ENCODE measurements at regions not wholly inside any gene's neighbourhood (a gene's known extent, or its start where the extent isn't known, plus 50 kb on each side); places are given as distances from the start of the nearest gene placed in this dataset.
"Not testable (repeated sequence)": the region's sequence is repeated elsewhere in the genome, so short reads cannot be mapped to it uniquely, and the experiment has no call there.

DNA sequence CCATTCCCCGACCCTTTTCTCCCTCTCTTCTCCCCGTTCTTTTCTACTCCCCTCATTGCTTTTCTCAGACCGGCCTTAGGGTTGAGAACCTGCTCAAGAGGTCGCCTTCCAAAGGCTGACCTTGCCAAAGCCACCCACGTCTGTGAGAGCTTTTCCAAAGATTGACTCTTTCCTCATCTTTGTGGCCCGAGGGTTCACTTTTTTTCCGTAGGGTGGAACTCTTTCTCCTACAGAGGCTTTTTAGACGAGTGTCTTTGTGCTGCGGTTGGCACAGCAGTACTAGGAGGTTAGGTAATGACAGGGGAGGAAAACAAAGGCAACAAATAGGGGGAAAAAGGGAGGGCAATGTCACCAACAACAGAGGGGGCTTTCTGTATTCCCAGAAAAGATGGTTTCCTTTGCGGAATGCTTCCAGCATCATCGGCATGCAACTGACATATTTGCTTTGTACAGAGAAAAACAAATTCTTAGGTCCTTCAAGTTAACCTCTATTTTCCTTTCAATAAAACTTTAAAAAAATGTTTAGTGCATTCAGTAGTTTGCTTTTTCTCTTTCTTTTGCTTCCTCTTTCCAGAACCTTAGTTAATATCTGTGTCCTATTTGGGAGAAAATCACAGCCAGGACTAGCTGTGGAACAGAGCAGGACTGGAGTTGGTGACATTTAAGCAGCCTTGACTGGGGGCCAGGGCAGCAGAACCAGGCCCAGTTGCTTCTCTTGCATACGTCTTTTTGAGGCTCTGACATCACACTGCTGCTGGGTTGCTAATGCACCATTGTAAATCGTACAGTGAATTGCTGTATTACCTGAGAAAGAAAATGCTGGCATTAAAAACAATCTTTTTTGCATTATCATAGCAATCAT lies 188.1 kb upstream of the FANCL start:
- DNase-seq (ENCODE audit: low read depth) = no peak

- peak; percentile 3 for DNase-seq (ENCODE audit: low read depth)
Observed at GRCh38 chr2:58428096-58429013, 187.2 kb upstream of the FANCL start.

- DNase-seq (ENCODE audit: low read depth) = peak; percentile 24
Observed at GRCh38 chr2:58427572-58428095, 186.5 kb upstream of the FANCL start.

DNA sequence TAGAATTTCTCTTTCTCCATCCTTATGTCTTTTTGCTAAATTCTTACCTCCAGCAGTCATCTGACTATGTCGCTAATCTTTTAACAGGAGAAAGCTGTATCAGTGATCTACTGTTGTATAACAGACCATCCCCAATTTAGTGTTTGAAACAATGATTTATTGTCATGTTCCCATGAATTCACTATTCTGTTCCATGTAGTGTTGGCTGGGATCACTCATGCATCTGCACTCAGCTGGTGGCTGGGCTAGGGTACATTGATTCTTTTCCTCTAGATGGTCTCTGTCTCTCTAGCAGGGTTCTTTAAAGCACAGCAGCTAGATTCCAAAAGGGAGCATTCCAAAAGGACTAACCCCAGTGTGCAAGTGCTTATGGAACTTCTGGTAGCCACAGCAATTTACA lies 184.2 kb upstream of the FANCL start:
- DNase-seq (ENCODE audit: low read depth) = no peak

GRCh38 chr2:58419983-58420382 lies 178.9 kb upstream of the FANCL start:
- no peak for DNase-seq (ENCODE audit: low read depth)

- no peak for DNase-seq (ENCODE audit: low read depth)
Observed at GRCh38 chr2:58416696-58417095, 175.6 kb upstream of the FANCL start.

DNA sequence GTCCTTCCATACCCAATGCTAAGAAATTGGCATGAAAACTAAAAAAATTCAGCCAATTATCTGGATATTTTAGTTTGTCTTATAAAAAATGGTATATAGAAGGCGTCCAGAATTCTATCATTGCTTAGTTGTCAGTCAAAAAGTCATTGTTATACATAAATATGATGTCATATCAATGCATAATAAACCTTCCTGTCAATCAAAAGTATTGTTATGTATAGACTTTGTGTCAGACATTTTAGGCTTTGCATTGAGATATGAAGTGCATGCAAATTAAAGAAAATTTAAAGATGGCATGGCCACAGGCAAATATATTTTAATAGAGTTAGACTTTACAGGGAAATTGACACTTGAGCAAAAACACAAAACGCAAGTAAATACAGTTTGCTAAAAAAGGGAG lies 173.4 kb upstream of the FANCL start:
- no peak for DNase-seq (ENCODE audit: low read depth)

DNA sequence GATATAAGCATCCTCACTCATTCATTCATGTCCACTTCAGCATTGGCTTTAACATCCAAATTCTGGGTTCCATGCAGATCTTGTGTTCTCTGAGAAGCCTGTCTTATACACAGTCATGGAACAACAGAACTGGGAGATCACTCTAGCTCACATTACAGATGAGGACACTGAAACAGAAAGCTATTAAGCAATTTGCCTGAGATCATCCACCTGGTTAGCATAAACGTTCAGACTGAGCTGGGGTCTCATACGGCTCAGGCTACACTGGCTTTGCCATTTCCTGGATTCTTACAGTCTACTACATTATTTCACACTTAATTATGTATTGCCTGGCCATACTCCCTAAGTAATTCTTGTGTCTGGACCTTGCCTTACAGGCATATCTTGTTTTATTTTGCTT lies 169.4 kb upstream of the FANCL start:
- DNase-seq (ENCODE audit: low read depth) = no peak

DNA sequence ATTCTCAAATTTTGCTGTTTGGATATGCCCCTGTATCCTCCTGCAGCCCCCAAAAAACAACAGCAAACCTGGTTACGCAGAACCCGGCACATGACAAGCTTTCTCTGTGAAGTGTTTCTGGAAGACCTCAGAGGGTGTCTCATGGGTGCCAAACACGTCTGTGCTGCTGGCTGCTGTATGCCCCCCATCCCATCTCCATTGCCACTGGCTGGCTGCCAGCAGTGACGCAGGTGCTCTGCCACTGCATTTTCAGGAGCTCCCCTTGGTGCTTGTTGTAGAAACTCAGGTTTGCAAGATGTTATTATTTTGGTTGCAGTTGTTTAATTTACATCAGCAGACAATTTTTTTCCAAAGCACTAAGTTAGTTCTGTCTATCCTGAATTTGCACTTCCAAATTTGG lies 166.4 kb upstream of the FANCL start:
- DNase-seq (ENCODE audit: low read depth) = no peak

DNA sequence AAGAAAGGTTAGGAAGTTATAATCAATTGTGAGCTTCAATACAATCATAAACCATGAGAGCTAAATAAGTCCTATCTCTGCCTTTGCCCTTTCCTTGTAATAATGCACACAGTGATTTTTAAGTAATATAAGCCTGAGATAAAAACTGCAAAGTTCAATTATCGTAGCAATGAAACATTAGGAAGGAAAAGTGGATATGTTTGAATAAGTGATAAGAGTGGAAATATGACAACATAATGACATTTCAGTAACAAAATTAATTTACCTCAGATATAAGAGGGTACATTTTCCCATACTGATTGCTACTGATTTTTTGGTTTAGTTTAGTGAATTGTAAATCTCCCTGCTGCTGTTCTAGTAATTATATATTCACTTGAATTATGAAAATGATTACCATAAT lies 164.2 kb upstream of the FANCL start:
- DNase-seq (ENCODE audit: low read depth) = no peak

- DNase-seq (ENCODE audit: low read depth) = no peak
Observed at GRCh38 chr2:58401936-58402335, 160.8 kb upstream of the FANCL start.

GRCh38 chr2:58398406-58398805 lies 157.3 kb upstream of the FANCL start:
- DNase-seq (ENCODE audit: low read depth) = no peak

- no peak for DNase-seq (ENCODE audit: low read depth)
Observed at GRCh38 chr2:58387701-58388100, 146.6 kb upstream of the FANCL start.

- DNase-seq (ENCODE audit: low read depth) = not testable (repeated sequence)
Observed at GRCh38 chr2:58386904-58387303, 145.8 kb upstream of the FANCL start.

- DNase-seq (ENCODE audit: low read depth) = no peak
Observed at GRCh38 chr2:58378152-58378551, 137.0 kb upstream of the FANCL start.

DNA sequence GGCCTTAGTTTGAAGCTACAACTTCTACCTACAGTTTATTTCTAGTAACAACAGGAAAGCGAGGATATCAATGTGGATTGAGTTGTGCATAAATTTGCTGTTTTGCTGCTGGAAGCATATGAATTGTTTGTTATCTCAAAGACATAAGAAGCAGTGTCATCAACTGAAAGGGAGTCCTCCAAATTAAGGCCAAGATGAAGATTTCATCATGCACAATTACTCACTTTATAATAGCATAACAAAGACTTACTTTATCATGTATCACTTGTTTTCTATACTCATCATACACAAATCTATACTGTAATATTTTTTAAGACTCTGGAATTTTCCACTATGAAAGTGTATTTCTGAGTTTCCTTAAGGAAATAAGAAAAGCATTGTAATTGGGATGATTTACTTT lies 136.1 kb upstream of the FANCL start:
- no peak for DNase-seq (ENCODE audit: low read depth)

DNA sequence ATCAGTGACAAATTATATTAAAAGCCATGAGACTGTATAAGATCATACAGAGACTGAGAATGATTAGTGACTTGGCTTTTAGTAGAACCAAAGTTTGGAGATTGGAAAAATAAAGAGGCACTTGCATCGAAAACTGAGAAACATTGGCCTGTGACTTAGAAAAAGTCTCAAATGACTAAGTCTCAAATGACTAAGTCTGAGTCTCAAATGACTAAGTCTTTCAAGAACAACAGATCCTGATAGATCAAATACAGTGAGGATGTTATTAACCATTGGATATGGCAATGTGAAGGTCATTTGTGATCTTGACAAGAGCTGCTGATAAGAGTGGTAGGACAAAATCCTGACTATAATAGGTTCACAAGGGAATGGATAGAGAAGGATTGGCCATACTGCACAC lies 135.5 kb upstream of the FANCL start:
- no peak for DNase-seq (ENCODE audit: low read depth)

GRCh38 chr2:58369594-58369993 lies 128.5 kb upstream of the FANCL start:
- no peak for DNase-seq (ENCODE audit: low read depth)

- no peak for DNase-seq (ENCODE audit: low read depth)
Observed at GRCh38 chr2:58364098-58364497, 123.0 kb upstream of the FANCL start.

GRCh38 chr2:58358026-58358425 lies 116.9 kb upstream of the FANCL start:
- DNase-seq (ENCODE audit: low read depth) = no peak

- no peak for DNase-seq (ENCODE audit: low read depth)
Observed at GRCh38 chr2:58357521-58357920, 116.4 kb upstream of the FANCL start.

- DNase-seq (ENCODE audit: low read depth) = no peak
Observed at GRCh38 chr2:58354230-58354629, 113.1 kb upstream of the FANCL start.

- DNase-seq (ENCODE audit: low read depth) = no peak
Observed at GRCh38 chr2:58350484-58350883, 109.4 kb upstream of the FANCL start.
